ENCODE measurements at regions not wholly inside any gene's neighbourhood (a gene's known extent, or its start where the extent isn't known, plus 50 kb on each side); places are given as distances from the start of the nearest gene placed in this dataset.

GRCh38 chr11:11022125-11022730, 164.4 kb upstream of the ZBED5 start:
- H3K27ac ChIP-seq (ENCODE audit: low read depth, low read length, poor library complexity, severe bottlenecking) = no peak overlapping the region
- H3K9me2 ChIP-seq (ENCODE audit: insufficient read depth, low read length) = no peaks in the 10 kb centered on the region
- no peaks in the 10 kb centered on the region for H4K20me1 ChIP-seq (ENCODE audit: insufficient read depth, low read length)
- DNase-seq (ENCODE audit: low spot score) = peak; percentile 38
- TF ChIP-seq EZH2phosphoT487 (IDR thresholded peaks at IDR 0.05; ENCODE audit: borderline replicate concordance, low read depth, low read length) (no peak), CTCF (conservative IDR thresholded peaks at IDR 0.05; ENCODE audit: low read length) (peak; percentile 78)
- no TSS peak for BruUV-seq (replicated peaks)
- CTCF ChIA-PET (ENCODE audit: unreplicated experiment) = interaction anchor here (1.9 kb wide), 1 partner anchor 230 kb away, joined by 7 read pairs; no protein-coding TSS in a partner anchor
- H3K4me3 ChIP-seq (ENCODE audit: low read depth, low read length, poor library complexity, severe bottlenecking) = no peak overlapping the region
- no peak overlapping the region for H3K4me2 ChIP-seq (ENCODE audit: low read length)
- intact Hi-C loops (cut with micrococcal nuclease; ENCODE audit: unreplicated experiment) = loop anchor here (1.0 kb wide), 2 partner anchors 89 to 230 kb away; no protein-coding TSS in a partner anchor
- no peaks in the 10 kb centered on the region for H3K4me1 ChIP-seq (ENCODE audit: insufficient read depth, low read length, poor library complexity, severe bottlenecking)
- no peak overlapping the region for H2AFZ ChIP-seq (ENCODE audit: low read length)
- H3K9me3 ChIP-seq (ENCODE audit: low read length) = no peaks in the 10 kb centered on the region
- POLR2A ChIA-PET = no interaction called here
- H3K79me2 ChIP-seq (ENCODE audit: insufficient read depth, low read depth, low read length) = no peaks in the 10 kb centered on the region
- H3K36me3 ChIP-seq (ENCODE audit: insufficient read depth, low read length) = no peaks in the 10 kb centered on the region

GRCh38 chr11:11021563-11021962, 163.7 kb upstream of the ZBED5 start:
- DNase-seq (ENCODE audit: low spot score) = no peak
- ChIA-PET POLR2A (interaction anchor here (0.7 to 0.9 kb wide), 2 partner anchors 227 to 228 kb away, joined by 3 to 5 read pairs; no protein-coding TSS in a partner anchor), CTCF (ENCODE audit: unreplicated experiment) (interaction anchor here (1.9 kb wide), 1 partner anchor 229 kb away, joined by 7 read pairs; no protein-coding TSS in a partner anchor)
- no peak overlapping the region for H3K27ac ChIP-seq (ENCODE audit: low read depth, low read length, poor library complexity, severe bottlenecking)
- no peaks in the 10 kb centered on the region for H3K9me2 ChIP-seq (ENCODE audit: insufficient read depth, low read length)
- H3K4me3 ChIP-seq (ENCODE audit: low read depth, low read length, poor library complexity, severe bottlenecking) = no peak overlapping the region
- H3K36me3 ChIP-seq (ENCODE audit: insufficient read depth, low read length) = no peaks in the 10 kb centered on the region
- H3K4me1 ChIP-seq (ENCODE audit: insufficient read depth, low read length, poor library complexity, severe bottlenecking) = no peaks in the 10 kb centered on the region
- H2AFZ ChIP-seq (ENCODE audit: low read length) = no peak overlapping the region
- H3K9me3 ChIP-seq (ENCODE audit: low read length) = no peaks in the 10 kb centered on the region
- no peak overlapping the region for H3K4me2 ChIP-seq (ENCODE audit: low read length)
- no peaks in the 10 kb centered on the region for H4K20me1 ChIP-seq (ENCODE audit: insufficient read depth, low read length)
- TF ChIP-seq EZH2phosphoT487 (IDR thresholded peaks at IDR 0.05; ENCODE audit: borderline replicate concordance, low read depth, low read length) (no peak), CTCF (conservative IDR thresholded peaks at IDR 0.05; ENCODE audit: low read length) (no peak)
- H3K79me2 ChIP-seq (ENCODE audit: insufficient read depth, low read depth, low read length) = no peaks in the 10 kb centered on the region
- BruUV-seq (replicated peaks) = no TSS peak
- intact Hi-C loops (cut with micrococcal nuclease; ENCODE audit: unreplicated experiment) = no loop called here

- H3K79me2 ChIP-seq (ENCODE audit: insufficient read depth, low read depth, low read length) = no peaks in the 10 kb centered on the region
- intact Hi-C loops (cut with micrococcal nuclease; ENCODE audit: unreplicated experiment) = no loop called here
These were observed 162.9 kb upstream of the ZBED5 start for GRCh38 chr11:11020747-11021149.

More at GRCh38 chr11:11020747-11021149, 162.9 kb upstream of the ZBED5 start:
- H3K27ac ChIP-seq (ENCODE audit: low read depth, low read length, poor library complexity, severe bottlenecking) = no peak overlapping the region
- H3K4me2 ChIP-seq (ENCODE audit: low read length) = no peak overlapping the region
- CTCF ChIA-PET (ENCODE audit: unreplicated experiment) = interaction anchor here (1.0 to 1.9 kb wide), 3 partner anchors 17 to 229 kb away, joined by 3 to 7 read pairs (median 6); no protein-coding TSS in a partner anchor
- H2AFZ ChIP-seq (ENCODE audit: low read length) = no peak overlapping the region
- H4K20me1 ChIP-seq (ENCODE audit: insufficient read depth, low read length) = no peaks in the 10 kb centered on the region
- H3K9me3 ChIP-seq (ENCODE audit: low read length) = no peaks in the 10 kb centered on the region
- no peak overlapping the region for H3K4me3 ChIP-seq (ENCODE audit: low read depth, low read length, poor library complexity, severe bottlenecking)
- no peaks in the 10 kb centered on the region for H3K36me3 ChIP-seq (ENCODE audit: insufficient read depth, low read length)
- TF ChIP-seq EZH2phosphoT487 (IDR thresholded peaks at IDR 0.05; ENCODE audit: borderline replicate concordance, low read depth, low read length) = no peak
- no peak for TF ChIP-seq CTCF (conservative IDR thresholded peaks at IDR 0.05; ENCODE audit: low read length)
- no peak for DNase-seq (ENCODE audit: low spot score)
- H3K4me1 ChIP-seq (ENCODE audit: insufficient read depth, low read length, poor library complexity, severe bottlenecking) = no peaks in the 10 kb centered on the region
- no peaks in the 10 kb centered on the region for H3K9me2 ChIP-seq (ENCODE audit: insufficient read depth, low read length)
- no TSS peak for BruUV-seq (replicated peaks)
- POLR2A ChIA-PET = interaction anchor here (0.6 to 0.9 kb wide), 4 partner anchors 16 to 228 kb away, joined by 3 to 6 read pairs (median 4); no protein-coding TSS in a partner anchor

All from OCI-LY7 (cell line).